ENCODE measurements at regions not wholly inside any gene's neighbourhood (a gene's known extent, or its start where the extent isn't known, plus 50 kb on each side); places are given as distances from the start of the nearest gene placed in this dataset.

- no peak for TF ChIP-seq ZNF221 (tag by site-specific recombination; IDR thresholded peaks at IDR 0.05; ENCODE audit: borderline replicate concordance)
- peak; percentile 36; the same call in 1 of the 2 replicates for TF ChIP-seq ATF2 (tag by site-specific recombination; IDR thresholded peaks at IDR 0.05; ENCODE audit: low read depth)
- peak; percentile 79; the same call in 1 of the 2 replicates for TF ChIP-seq BCL11A (tag by site-specific recombination; IDR thresholded peaks at IDR 0.05; ENCODE audit: low read depth)
- no peak for TF ChIP-seq ZNF19 (tag by site-specific recombination; IDR thresholded peaks at IDR 0.05; ENCODE audit: low read depth)
- TF ChIP-seq ZSCAN4 (tag by site-specific recombination; IDR thresholded peaks at IDR 0.05): no peak
- TF ChIP-seq ZNF148 (tag by site-specific recombination; IDR thresholded peaks at IDR 0.05; ENCODE audit: borderline replicate concordance): no peak
- TF ChIP-seq ZIC2 (tag by site-specific recombination; IDR thresholded peaks at IDR 0.05): peak; percentile 81
- TF ChIP-seq ZXDB (tag by site-specific recombination; IDR thresholded peaks at IDR 0.05): no peak
- no peak for TF ChIP-seq REST (tag by site-specific recombination; IDR thresholded peaks at IDR 0.05)
- TF ChIP-seq FEZF1 (tag by site-specific recombination; IDR thresholded peaks at IDR 0.05): peak; percentile 87
- TF ChIP-seq KLF17 (tag by site-specific recombination; IDR thresholded peaks at IDR 0.05): peak; percentile 92
- no peak for TF ChIP-seq ZNF645 (tag by site-specific recombination; IDR thresholded peaks at IDR 0.05)
- TF ChIP-seq ELK4 (IDR thresholded peaks at IDR 0.05; ENCODE audit: borderline replicate concordance, low read depth, low read length): no peak
- no peak for TF ChIP-seq ZNF350 (tag by site-specific recombination; IDR thresholded peaks at IDR 0.05)
- no peak; the same call in 1 of the 2 replicates for TF ChIP-seq ZFP37 (tag by site-specific recombination; IDR thresholded peaks at IDR 0.05)
- TF ChIP-seq GLIS1 (tag by site-specific recombination; IDR thresholded peaks at IDR 0.05): peak; percentile 69
- TF ChIP-seq ZNF488 (tag by site-specific recombination; IDR thresholded peaks at IDR 0.05): 0 out of 2 replicates have a peak, but pooled peaks have one; percentile 58
- TF ChIP-seq ZNF175 (tag by site-specific recombination; IDR thresholded peaks at IDR 0.05): no peak
- peak; percentile 48 for TF ChIP-seq ZNF660 (tag by site-specific recombination; IDR thresholded peaks at IDR 0.05)
- TF ChIP-seq ZNF26 (tag by site-specific recombination; IDR thresholded peaks at IDR 0.05): no peak
- peak; percentile 89 for TF ChIP-seq ZNF561 (tag by site-specific recombination; IDR thresholded peaks at IDR 0.05; ENCODE audit: borderline replicate concordance)
These were observed 172.8 kb upstream of the AKR1E2 start (continued) for GRCh38 chr10:4653160-4653559.
